ENCODE measurements at regions not wholly inside any gene's neighbourhood (a gene's known extent, or its start where the extent isn't known, plus 50 kb on each side); places are given as distances from the start of the nearest gene placed in this dataset.

DNA sequence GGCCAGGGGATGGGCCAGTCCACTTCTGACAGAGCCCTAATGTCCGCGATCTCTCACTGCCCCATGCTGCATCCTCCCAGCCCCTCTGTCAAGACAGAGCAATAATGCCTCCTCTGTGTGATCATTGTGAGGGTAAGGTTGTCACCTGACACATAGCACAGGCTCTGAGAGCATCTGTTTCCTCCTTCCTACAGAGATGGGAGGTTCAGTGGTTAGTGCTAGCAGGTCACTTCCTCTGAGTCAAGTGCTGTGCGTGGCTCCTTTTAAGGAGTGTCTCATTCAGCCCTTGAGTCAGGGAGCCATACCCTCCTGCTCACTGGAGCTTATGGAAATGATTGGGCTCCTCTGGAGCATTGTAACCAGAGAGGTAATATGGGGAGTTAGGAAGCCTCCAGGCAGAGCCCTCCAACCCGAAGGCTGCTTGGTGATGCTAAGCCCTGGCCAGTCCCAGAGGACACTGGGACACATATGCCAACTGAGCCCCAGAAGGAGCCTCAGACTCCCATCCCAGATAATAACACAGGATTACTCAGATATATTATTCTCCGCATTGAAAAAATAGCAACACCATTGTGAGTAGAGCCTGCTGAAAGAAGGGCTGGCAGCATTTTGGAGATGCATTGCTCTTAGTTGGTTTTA, 189.0 kb downstream of the GALNT1 start:
- Histone ChIP-seq H4K20me1 (ENCODE audit: low read depth) (no peaks in the 10 kb centered on the region), H3K4me1 (no peaks in the 10 kb centered on the region), H3K9me3 (ENCODE audit: low read depth) (no peaks in the 10 kb centered on the region), H2AFZ (replicated peaks) (no peak overlapping the region), H3K79me2 (ENCODE audit: low read depth) (no peaks in the 10 kb centered on the region), H3K27me3 (no peaks in the 10 kb centered on the region), H3F3A (ENCODE audit: low read depth) (no peaks in the 10 kb centered on the region), H3K27ac (no peak overlapping the region), H3K4me2 (no peak overlapping the region), H3K4me3 (no peak overlapping the region), H3K36me3 (no peaks in the 10 kb centered on the region), H3K9ac (no peak overlapping the region)
- H3K4me1 Mint-ChIP-seq = no peaks in the 10 kb centered on the region
- peaks cover 14% of the 10 kb centered on the region for H3K27me3 Mint-ChIP-seq (ENCODE audit: insufficient read depth, low read depth)
- H3K27ac Mint-ChIP-seq = no peak overlapping the region
- H3K36me3 Mint-ChIP-seq = no peaks in the 10 kb centered on the region
- no peak for DNase-seq (ENCODE audit: low spot score)
- TF ChIP-seq EZH2 (IDR thresholded peaks at IDR 0.05) (no peak), EZH2phosphoT487 (IDR thresholded peaks at IDR 0.05) (no peak)
- TF ChIP-seq, protein P1, sequence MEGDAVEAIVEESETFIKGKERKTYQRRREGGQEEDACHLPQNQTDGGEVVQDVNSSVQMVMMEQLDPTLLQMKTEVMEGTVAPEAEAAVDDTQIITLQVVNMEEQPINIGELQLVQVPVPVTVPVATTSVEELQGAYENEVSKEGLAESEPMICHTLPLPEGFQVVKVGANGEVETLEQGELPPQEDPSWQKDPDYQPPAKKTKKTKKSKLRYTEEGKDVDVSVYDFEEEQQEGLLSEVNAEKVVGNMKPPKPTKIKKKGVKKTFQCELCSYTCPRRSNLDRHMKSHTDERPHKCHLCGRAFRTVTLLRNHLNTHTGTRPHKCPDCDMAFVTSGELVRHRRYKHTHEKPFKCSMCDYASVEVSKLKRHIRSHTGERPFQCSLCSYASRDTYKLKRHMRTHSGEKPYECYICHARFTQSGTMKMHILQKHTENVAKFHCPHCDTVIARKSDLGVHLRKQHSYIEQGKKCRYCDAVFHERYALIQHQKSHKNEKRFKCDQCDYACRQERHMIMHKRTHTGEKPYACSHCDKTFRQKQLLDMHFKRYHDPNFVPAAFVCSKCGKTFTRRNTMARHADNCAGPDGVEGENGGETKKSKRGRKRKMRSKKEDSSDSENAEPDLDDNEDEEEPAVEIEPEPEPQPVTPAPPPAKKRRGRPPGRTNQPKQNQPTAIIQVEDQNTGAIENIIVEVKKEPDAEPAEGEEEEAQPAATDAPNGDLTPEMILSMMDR (IDR thresholded peaks at IDR 0.05) = no peak
- no peaks in the 10 kb centered on the region for H3K9me3 Mint-ChIP-seq
- H3K4me3 Mint-ChIP-seq = no peak overlapping the region

- Histone ChIP-seq H3F3A (ENCODE audit: low read depth) (no peaks in the 10 kb centered on the region), H4K20me1 (ENCODE audit: low read depth) (no peaks in the 10 kb centered on the region), H3K27me3 (no peaks in the 10 kb centered on the region), H3K9ac (no peak overlapping the region), H3K9me3 (ENCODE audit: low read depth) (no peaks in the 10 kb centered on the region), H3K27ac (no peak overlapping the region), H3K4me1 (no peaks in the 10 kb centered on the region), H3K79me2 (ENCODE audit: low read depth) (no peaks in the 10 kb centered on the region), H2AFZ (replicated peaks) (no peak overlapping the region), H3K4me3 (no peak overlapping the region), H3K4me2 (no peak overlapping the region), H3K36me3 (no peaks in the 10 kb centered on the region)
- peaks cover 16% of the 10 kb centered on the region for H3K27me3 Mint-ChIP-seq (ENCODE audit: insufficient read depth, low read depth)
- H3K27ac Mint-ChIP-seq = no peak overlapping the region
- H3K36me3 Mint-ChIP-seq = no peaks in the 10 kb centered on the region
- TF ChIP-seq, protein P1 (IDR thresholded peaks at IDR 0.05) = no peak
- TF ChIP-seq EZH2 (IDR thresholded peaks at IDR 0.05) (no peak), EZH2phosphoT487 (IDR thresholded peaks at IDR 0.05) (no peak)
- no peak overlapping the region for H3K4me3 Mint-ChIP-seq
- H3K4me1 Mint-ChIP-seq = no peaks in the 10 kb centered on the region
- DNase-seq (ENCODE audit: low spot score) = no peak
- H3K9me3 Mint-ChIP-seq = no peaks in the 10 kb centered on the region
These were observed 189.6 kb downstream of the GALNT1 start for GRCh38 chr18:35771172-35771571.

GRCh38 chr18:35775887-35776286, 194.3 kb downstream of the GALNT1 start:
- Histone ChIP-seq H3K4me1 (no peaks in the 10 kb centered on the region), H2AFZ (replicated peaks) (no peak overlapping the region), H3K4me3 (no peak overlapping the region), H3K27me3 (no peaks in the 10 kb centered on the region), H3K4me2 (no peak overlapping the region), H3K9ac (no peak overlapping the region), H3K9me3 (ENCODE audit: low read depth) (no peaks in the 10 kb centered on the region), H3K79me2 (ENCODE audit: low read depth) (no peaks in the 10 kb centered on the region), H3F3A (ENCODE audit: low read depth) (no peaks in the 10 kb centered on the region), H4K20me1 (ENCODE audit: low read depth) (no peaks in the 10 kb centered on the region), H3K36me3 (no peaks in the 10 kb centered on the region), H3K27ac (no peak overlapping the region)
- Mint-ChIP-seq H3K27ac (no peak overlapping the region), H3K4me3 (no peak overlapping the region), H3K9me3 (no peaks in the 10 kb centered on the region), H3K36me3 (no peaks in the 10 kb centered on the region), H3K4me1 (no peaks in the 10 kb centered on the region), H3K27me3 (ENCODE audit: insufficient read depth, low read depth) (peaks cover 23% of the 10 kb centered on the region)
- peak; percentile 63 for DNase-seq (ENCODE audit: low spot score)
- TF ChIP-seq EZH2phosphoT487 (IDR thresholded peaks at IDR 0.05) (no peak), EZH2 (IDR thresholded peaks at IDR 0.05) (no peak)
- TF ChIP-seq, protein P1 (IDR thresholded peaks at IDR 0.05) = no peak

Data from neural progenitor cell (in vitro differentiated cells).